ENCODE measurements at regions not wholly inside any gene's neighbourhood (a gene's known extent, or its start where the extent isn't known, plus 50 kb on each side); places are given as distances from the start of the nearest gene placed in this dataset.

DNA sequence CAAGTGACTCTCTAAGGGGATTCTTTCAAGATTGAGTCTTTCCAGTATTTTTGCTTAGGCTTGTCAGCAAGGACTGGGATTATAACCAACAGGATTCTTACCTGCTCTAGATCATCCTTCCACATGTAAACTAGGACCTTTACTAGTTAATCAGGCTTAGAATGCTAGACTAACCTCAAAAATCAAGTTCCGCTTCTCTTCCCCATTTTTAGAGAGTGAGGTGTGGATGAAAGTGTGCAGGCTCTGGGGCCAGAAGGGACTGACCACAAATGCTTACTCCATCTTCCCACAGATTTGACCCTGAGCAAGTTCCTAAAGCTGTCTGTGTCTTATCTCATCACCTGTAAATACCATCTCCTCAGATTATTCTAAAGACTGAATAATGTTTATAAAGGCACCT lies 89.5 kb upstream of the IL12A start:
- peaks cover 29% of the 10 kb centered on the region for H3K4me1 Mint-ChIP-seq
- H3K27me3 Mint-ChIP-seq (ENCODE audit: insufficient read depth, low read depth) = no peaks in the 10 kb centered on the region
- no peaks in the 10 kb centered on the region for H3K27me3 ChIP-seq
- no peaks in the 10 kb centered on the region for H3K9me3 ChIP-seq (ENCODE audit: low read depth)
- peaks cover 26% of the 10 kb centered on the region for H3K36me3 Mint-ChIP-seq
- H3K4me1 ChIP-seq = peaks cover 18% of the 10 kb centered on the region
- H3K4me3 Mint-ChIP-seq = no peak overlapping the region
- H3K9ac ChIP-seq = no peak overlapping the region
- no peak for TF ChIP-seq EZH2phosphoT487 (IDR thresholded peaks at IDR 0.05)
- TF ChIP-seq, protein P1, sequence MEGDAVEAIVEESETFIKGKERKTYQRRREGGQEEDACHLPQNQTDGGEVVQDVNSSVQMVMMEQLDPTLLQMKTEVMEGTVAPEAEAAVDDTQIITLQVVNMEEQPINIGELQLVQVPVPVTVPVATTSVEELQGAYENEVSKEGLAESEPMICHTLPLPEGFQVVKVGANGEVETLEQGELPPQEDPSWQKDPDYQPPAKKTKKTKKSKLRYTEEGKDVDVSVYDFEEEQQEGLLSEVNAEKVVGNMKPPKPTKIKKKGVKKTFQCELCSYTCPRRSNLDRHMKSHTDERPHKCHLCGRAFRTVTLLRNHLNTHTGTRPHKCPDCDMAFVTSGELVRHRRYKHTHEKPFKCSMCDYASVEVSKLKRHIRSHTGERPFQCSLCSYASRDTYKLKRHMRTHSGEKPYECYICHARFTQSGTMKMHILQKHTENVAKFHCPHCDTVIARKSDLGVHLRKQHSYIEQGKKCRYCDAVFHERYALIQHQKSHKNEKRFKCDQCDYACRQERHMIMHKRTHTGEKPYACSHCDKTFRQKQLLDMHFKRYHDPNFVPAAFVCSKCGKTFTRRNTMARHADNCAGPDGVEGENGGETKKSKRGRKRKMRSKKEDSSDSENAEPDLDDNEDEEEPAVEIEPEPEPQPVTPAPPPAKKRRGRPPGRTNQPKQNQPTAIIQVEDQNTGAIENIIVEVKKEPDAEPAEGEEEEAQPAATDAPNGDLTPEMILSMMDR (IDR thresholded peaks at IDR 0.05) = no peak
- TF ChIP-seq EZH2 (IDR thresholded peaks at IDR 0.05) = no peak
- H3K9me3 Mint-ChIP-seq = no peaks in the 10 kb centered on the region
- H2AFZ ChIP-seq (replicated peaks) = no peak overlapping the region
- no peaks in the 10 kb centered on the region for H3K79me2 ChIP-seq (ENCODE audit: low read depth)
- H3F3A ChIP-seq (ENCODE audit: low read depth) = peaks cover 23% of the 10 kb centered on the region
- no peaks in the 10 kb centered on the region for H4K20me1 ChIP-seq (ENCODE audit: low read depth)
- no peak for DNase-seq (ENCODE audit: low spot score)
- H3K4me2 ChIP-seq = peak overlapping the region; percentile 1
- H3K36me3 ChIP-seq = peaks cover 11% of the 10 kb centered on the region
- H3K4me3 ChIP-seq = no peak overlapping the region
- no peak overlapping the region for H3K27ac ChIP-seq
- H3K27ac Mint-ChIP-seq = peak overlapping the region; percentile 21

DNA sequence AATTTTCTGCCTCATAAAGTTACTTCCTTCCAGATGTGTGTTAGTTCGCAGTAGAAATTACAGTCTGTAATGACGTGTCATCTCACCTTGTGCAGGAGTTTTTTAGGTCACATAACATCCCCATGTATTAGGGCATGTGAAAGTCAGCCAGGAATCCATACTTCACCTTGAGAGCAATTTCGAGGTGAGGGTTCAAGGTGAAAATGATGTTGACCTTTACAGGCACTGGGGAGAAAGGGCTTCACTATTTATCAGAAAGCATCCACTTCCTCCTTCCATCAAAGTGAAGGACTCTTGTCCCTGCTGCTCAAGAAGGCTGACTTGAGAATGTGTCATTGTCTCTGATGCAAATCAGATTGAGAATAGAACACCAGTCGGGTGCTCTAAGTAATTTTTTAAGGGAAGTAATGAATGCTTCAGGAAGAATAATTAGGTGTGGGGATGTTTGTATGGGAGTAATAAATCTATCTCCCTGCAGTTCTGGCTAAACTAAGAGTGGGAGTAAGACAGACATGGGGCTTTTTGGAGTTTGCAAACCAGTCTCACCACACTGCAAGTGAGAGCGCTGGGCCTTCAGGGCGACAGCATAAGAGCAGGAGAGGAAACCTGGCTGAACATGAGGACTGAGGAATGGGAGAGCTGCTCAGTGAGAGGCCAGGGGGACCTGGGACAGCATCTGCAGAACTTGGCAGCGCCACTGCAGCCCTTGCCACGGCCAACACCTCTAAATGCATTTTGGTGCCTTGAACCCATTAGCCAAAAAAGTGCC lies 85.9 kb upstream of the IL12A start:
- H3K36me3 ChIP-seq = peaks cover 2% of the 10 kb centered on the region
- H2AFZ ChIP-seq (replicated peaks) = no peak overlapping the region
- H3K4me1 Mint-ChIP-seq = peaks cover 29% of the 10 kb centered on the region
- no peak overlapping the region for H3K27ac Mint-ChIP-seq
- H3K9me3 Mint-ChIP-seq = no peaks in the 10 kb centered on the region
- peaks cover 21% of the 10 kb centered on the region for H3F3A ChIP-seq (ENCODE audit: low read depth)
- DNase-seq (ENCODE audit: low spot score) = no peak
- H3K4me3 ChIP-seq = no peak overlapping the region
- H3K36me3 Mint-ChIP-seq = peaks cover 12% of the 10 kb centered on the region
- no peak overlapping the region for H3K4me2 ChIP-seq
- H3K4me1 ChIP-seq = peaks cover 18% of the 10 kb centered on the region
- H3K79me2 ChIP-seq (ENCODE audit: low read depth) = no peaks in the 10 kb centered on the region
- H3K4me3 Mint-ChIP-seq = no peak overlapping the region
- no peak overlapping the region for H3K9ac ChIP-seq
- no peaks in the 10 kb centered on the region for H3K27me3 Mint-ChIP-seq (ENCODE audit: insufficient read depth, low read depth)
- H4K20me1 ChIP-seq (ENCODE audit: low read depth) = no peaks in the 10 kb centered on the region
- H3K9me3 ChIP-seq (ENCODE audit: low read depth) = no peaks in the 10 kb centered on the region
- no peak overlapping the region for H3K27ac ChIP-seq
- TF ChIP-seq, protein P1 (IDR thresholded peaks at IDR 0.05) = no peak
- TF ChIP-seq EZH2 (IDR thresholded peaks at IDR 0.05) (no peak), EZH2phosphoT487 (IDR thresholded peaks at IDR 0.05) (no peak)
- H3K27me3 ChIP-seq = no peaks in the 10 kb centered on the region

DNA sequence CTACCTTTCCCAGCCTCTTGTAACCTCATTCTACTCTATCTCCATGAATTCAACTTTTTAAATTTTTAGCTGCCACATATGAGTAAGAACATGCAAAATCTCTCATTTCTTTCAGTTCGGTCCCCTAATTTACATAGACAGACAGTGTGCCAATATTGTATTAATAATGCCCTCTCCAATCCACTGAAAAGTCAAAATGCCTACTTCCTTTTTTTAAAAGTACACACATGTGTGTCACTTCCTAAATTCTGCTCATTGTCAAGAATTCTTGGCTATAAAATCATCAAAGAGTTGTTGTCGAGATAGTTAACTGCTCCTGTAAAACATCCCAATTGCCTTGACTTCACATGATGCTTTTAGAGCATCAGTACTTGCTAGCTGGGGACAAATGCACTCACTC lies 84.2 kb upstream of the IL12A start:
- Histone ChIP-seq H3K79me2 (ENCODE audit: low read depth) (no peaks in the 10 kb centered on the region), H4K20me1 (ENCODE audit: low read depth) (no peaks in the 10 kb centered on the region), H3K9ac (no peak overlapping the region), H3K4me3 (no peak overlapping the region), H3K4me1 (peaks cover 5% of the 10 kb centered on the region), H3K9me3 (ENCODE audit: low read depth) (no peaks in the 10 kb centered on the region), H3F3A (ENCODE audit: low read depth) (peaks cover 4% of the 10 kb centered on the region), H3K27me3 (no peaks in the 10 kb centered on the region), H3K36me3 (no peaks in the 10 kb centered on the region), H3K27ac (no peak overlapping the region), H3K4me2 (no peak overlapping the region), H2AFZ (replicated peaks) (no peak overlapping the region)
- DNase-seq (ENCODE audit: low spot score) = no peak
- H3K4me3 Mint-ChIP-seq = no peak overlapping the region
- peaks cover 4% of the 10 kb centered on the region for H3K36me3 Mint-ChIP-seq
- no peaks in the 10 kb centered on the region for H3K9me3 Mint-ChIP-seq
- no peak overlapping the region for H3K27ac Mint-ChIP-seq
- no peaks in the 10 kb centered on the region for H3K27me3 Mint-ChIP-seq (ENCODE audit: insufficient read depth, low read depth)
- H3K4me1 Mint-ChIP-seq = peaks cover 16% of the 10 kb centered on the region
- TF ChIP-seq EZH2 (IDR thresholded peaks at IDR 0.05) (no peak), EZH2phosphoT487 (IDR thresholded peaks at IDR 0.05) (no peak)
- TF ChIP-seq, protein P1 (IDR thresholded peaks at IDR 0.05) = no peak
